ENCODE measurements at regions not wholly inside any gene's neighbourhood (a gene's known extent, or its start where the extent isn't known, plus 50 kb on each side); places are given as distances from the start of the nearest gene placed in this dataset.

- TF ChIP-seq CTCF (conservative IDR thresholded peaks at IDR 0.05; ENCODE audit: low read length) (no peak), EZH2phosphoT487 (IDR thresholded peaks at IDR 0.05; ENCODE audit: borderline replicate concordance) (no peak)
Observed at GRCh38 chr12:85639834-85640233, 196.4 kb downstream of the RASSF9 start.

All from Loucy (cell line).